Thyroid gland (tissue), 4 donors: ENCODE measurements at regions not wholly inside any gene's neighbourhood (a gene's known extent, or its start where the extent isn't known, plus 50 kb on each side); places are given as distances from the start of the nearest gene placed in this dataset.

Experiments
- DNase-seq, 2 donors: peaks; one replicate each; pipeline ENCODE4 v3.0.0-alpha.2; 2019
- H3K27ac ChIP-seq, 3 donors: fragments of 200-600 bp; sonication (generic); 1 replicate in 2 of 3; 2 replicates in 1 of 3; pipeline ENCODE4 v1.5.1; 2016 to 2019; ENCODE audit warnings: mild to moderate bottlenecking in 1 of 3, moderate library complexity in 1 of 3
- H3K27me3 ChIP-seq: fragments of 200-600 bp; sonication (generic); one replicate; pipeline ENCODE4 v1.5.1; 2019
- H3K36me3 ChIP-seq, 2 donors: fragments of 200-600 bp; sonication (generic); one replicate each; pipeline ENCODE4 v1.5.1; 2016 to 2019
- H3K4me1 ChIP-seq, 2 donors: fragments of 200-600 bp; sonication (generic); one replicate each; pipeline ENCODE4 v1.5.1; 2017 to 2019
- H3K4me3 ChIP-seq, 3 donors: fragments of 200-600 bp; sonication (generic); replicated peaks in 1 of 3; 1 replicate in 2 of 3; 2 replicates in 1 of 3; pipeline ENCODE4 v1.5.1; 2016; ENCODE audit warnings: mild to moderate bottlenecking in 1 of 3
- H3K9me3 ChIP-seq: fragments of 200-600 bp; sonication (generic); one replicate; pipeline ENCODE4 v1.5.1; 2017
- POLR2A ChIP-seq, 2 donors: fragments of 450-650 bp; IDR thresholded peaks; one replicate each; pipeline ENCODE4 v1.6.1; 2017; ENCODE audit warnings: antibody characterized with exemption in 2 of 2, mild to moderate bottlenecking in 2 of 2, moderate library complexity in 1 of 2
- WGBS, 2 donors: methylation state at CpG; one replicate each; pipeline ENCODE4 v1.1.5; 2017; 5-methylcytosine and 5-hydroxymethylcytosine counted together
- intact Hi-C: fragments of 100-400 bp; cut with DNase I; formaldehyde crosslinking; loops from one replicate; pipeline ENCODE4 v1.15.1; 2023
- TF ChIP-seq, protein P1 (sequence below), 6 experiments: fragments of 200-600 bp in 3 of 6; fragments of 450-650 bp in 3 of 6; sonication (generic) in 3 of 6; IDR thresholded peaks; one replicate each; pipeline ENCODE4 v1.5.1; 2016 to 2019; ENCODE audit warnings: antibody characterized with exemption in 6 of 6, mild to moderate bottlenecking in 2 of 6, inconsistent platforms in 1 of 6, moderate library complexity in 1 of 6

GRCh38 chr2:78634425-78634824, 391.1 kb upstream of the REG3G start:
- TF ChIP-seq, protein P1, sequence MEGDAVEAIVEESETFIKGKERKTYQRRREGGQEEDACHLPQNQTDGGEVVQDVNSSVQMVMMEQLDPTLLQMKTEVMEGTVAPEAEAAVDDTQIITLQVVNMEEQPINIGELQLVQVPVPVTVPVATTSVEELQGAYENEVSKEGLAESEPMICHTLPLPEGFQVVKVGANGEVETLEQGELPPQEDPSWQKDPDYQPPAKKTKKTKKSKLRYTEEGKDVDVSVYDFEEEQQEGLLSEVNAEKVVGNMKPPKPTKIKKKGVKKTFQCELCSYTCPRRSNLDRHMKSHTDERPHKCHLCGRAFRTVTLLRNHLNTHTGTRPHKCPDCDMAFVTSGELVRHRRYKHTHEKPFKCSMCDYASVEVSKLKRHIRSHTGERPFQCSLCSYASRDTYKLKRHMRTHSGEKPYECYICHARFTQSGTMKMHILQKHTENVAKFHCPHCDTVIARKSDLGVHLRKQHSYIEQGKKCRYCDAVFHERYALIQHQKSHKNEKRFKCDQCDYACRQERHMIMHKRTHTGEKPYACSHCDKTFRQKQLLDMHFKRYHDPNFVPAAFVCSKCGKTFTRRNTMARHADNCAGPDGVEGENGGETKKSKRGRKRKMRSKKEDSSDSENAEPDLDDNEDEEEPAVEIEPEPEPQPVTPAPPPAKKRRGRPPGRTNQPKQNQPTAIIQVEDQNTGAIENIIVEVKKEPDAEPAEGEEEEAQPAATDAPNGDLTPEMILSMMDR (IDR thresholded peaks at IDR 0.05) = no peak
- TF ChIP-seq POLR2A (IDR thresholded peaks at IDR 0.05) = no peak
- no peak overlapping the region for H3K4me3 ChIP-seq
- no peak overlapping the region for H3K27ac ChIP-seq
- intact Hi-C loops = no loop called here
- no peaks in the 10 kb centered on the region for H3K9me3 ChIP-seq
- no peaks in the 10 kb centered on the region for H3K27me3 ChIP-seq
- DNase-seq = no peak
- no peaks in the 10 kb centered on the region for H3K4me1 ChIP-seq
- H3K36me3 ChIP-seq = no peaks in the 10 kb centered on the region
- 73 to 76% methylated on average over 2 of the region's 2 CpGs for WGBS, 2 donors

- intact Hi-C loops = no loop called here
- Histone ChIP-seq H3K9me3 (no peaks in the 10 kb centered on the region), H3K27ac (no peak overlapping the region), H3K27me3 (no peaks in the 10 kb centered on the region), H3K4me3 (no peak overlapping the region), H3K4me1 (no peaks in the 10 kb centered on the region), H3K36me3 (no peaks in the 10 kb centered on the region)
- TF ChIP-seq POLR2A (IDR thresholded peaks at IDR 0.05) = no peak
- TF ChIP-seq, protein P1 (IDR thresholded peaks at IDR 0.05) = no peak
- DNase-seq = no peak
- 86 to 90% methylated on average over 1 of the region's 1 CpG for WGBS, 2 donors
These were observed 380.6 kb upstream of the REG3G start for GRCh38 chr2:78644854-78645253.

DNA sequence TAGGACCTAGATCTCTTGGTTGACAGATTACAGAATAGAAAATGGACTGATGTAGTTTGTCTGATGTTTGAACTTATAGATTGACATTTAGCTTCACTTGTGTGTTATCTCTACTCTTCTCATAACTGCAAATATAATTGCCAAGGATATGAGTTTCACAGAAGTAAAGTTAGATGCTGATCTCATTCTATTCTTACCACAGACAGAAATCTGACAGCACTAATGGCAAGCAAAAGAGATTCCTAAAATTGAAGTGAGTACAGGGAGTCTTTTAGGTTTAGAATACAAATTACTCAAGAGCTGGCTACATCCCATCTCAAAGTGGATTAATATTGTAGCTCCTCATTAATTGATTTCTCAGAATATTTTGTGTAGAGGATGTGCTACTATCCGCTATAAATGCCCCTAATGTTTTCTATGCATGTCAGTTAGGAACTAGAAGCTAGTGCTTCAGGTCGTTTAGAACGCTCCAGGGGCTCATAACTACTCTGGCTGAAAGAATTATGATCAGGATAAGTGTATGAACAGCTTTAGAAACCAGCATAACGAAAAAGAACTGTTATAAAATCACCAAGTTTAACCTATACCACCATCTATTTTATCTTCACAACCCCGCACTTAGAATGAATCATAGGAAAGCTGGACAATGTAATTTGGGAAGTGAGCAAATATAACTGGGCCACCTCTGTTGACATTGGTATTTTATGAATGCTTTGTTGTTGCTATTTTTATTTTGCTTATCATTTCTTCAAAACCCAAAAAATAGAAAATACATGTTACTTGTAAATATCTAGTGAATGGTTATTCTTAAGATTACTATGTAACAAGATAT, 378.8 kb upstream of the REG3G start:
- Histone ChIP-seq H3K27me3 (no peaks in the 10 kb centered on the region), H3K27ac (no peak overlapping the region), H3K36me3 (no peaks in the 10 kb centered on the region), H3K9me3 (no peaks in the 10 kb centered on the region), H3K4me3 (no peak overlapping the region), H3K4me1 (no peaks in the 10 kb centered on the region)
- TF ChIP-seq, protein P1 (IDR thresholded peaks at IDR 0.05) = no peak
- no peak for TF ChIP-seq POLR2A (IDR thresholded peaks at IDR 0.05)
- WGBS, 2 donors = 73% methylated on average over 5 of the region's 5 CpGs
- intact Hi-C loops = no loop called here
- no peak for DNase-seq

GRCh38 chr2:78648558-78648957, 376.9 kb upstream of the REG3G start:
- H3K27me3 ChIP-seq = no peaks in the 10 kb centered on the region
- DNase-seq = no peak
- H3K4me3 ChIP-seq = no peak overlapping the region
- no peak overlapping the region for H3K27ac ChIP-seq
- TF ChIP-seq POLR2A (IDR thresholded peaks at IDR 0.05) = no peak
- TF ChIP-seq, protein P1 (IDR thresholded peaks at IDR 0.05) = no peak
- WGBS, 2 donors = 61 to 76% methylated on average over 1 of the region's 1 CpG
- H3K4me1 ChIP-seq = no peaks in the 10 kb centered on the region
- H3K36me3 ChIP-seq = no peaks in the 10 kb centered on the region
- intact Hi-C loops = no loop called here
- H3K9me3 ChIP-seq = no peaks in the 10 kb centered on the region

DNA sequence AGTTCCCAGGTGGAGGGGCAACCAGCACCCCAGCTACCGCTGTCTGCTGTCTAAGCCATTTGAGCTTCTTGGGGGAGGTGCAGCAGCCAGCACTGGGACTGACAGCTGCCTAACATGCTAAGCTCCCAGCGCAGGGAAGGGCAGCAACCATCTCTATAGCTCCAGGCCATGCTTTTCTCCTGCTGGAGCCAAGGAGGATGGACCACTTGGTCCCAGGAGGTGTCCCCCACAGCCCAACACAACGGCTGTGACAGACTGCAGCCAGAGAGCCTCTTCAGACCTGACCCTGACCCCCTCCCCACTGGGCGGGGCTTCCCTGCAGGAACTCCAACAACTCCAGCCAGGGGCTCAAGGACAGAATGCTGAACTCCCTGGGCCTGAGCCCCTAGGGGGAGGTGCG, 370.6 kb upstream of the REG3G start:
- intact Hi-C loops = no loop called here
- WGBS, 2 donors = 83 to 84% methylated on average over 3 to 4 of the region's 5 CpGs
- no peak for TF ChIP-seq POLR2A (IDR thresholded peaks at IDR 0.05)
- TF ChIP-seq, protein P1 (IDR thresholded peaks at IDR 0.05) = no peak
- H3K9me3 ChIP-seq = no peaks in the 10 kb centered on the region
- H3K36me3 ChIP-seq = no peaks in the 10 kb centered on the region
- DNase-seq = no peak
- no peak overlapping the region for H3K4me3 ChIP-seq
- no peak overlapping the region for H3K27ac ChIP-seq
- no peaks in the 10 kb centered on the region for H3K4me1 ChIP-seq
- no peaks in the 10 kb centered on the region for H3K27me3 ChIP-seq
